CD4-positive, CD25-positive, alpha-beta regulatory T cell (primary cell): ENCODE measurements at regions not wholly inside any gene's neighbourhood (a gene's known extent, or its start where the extent isn't known, plus 50 kb on each side); places are given as distances from the start of the nearest gene placed in this dataset.
"Not testable (repeated sequence)": the region's sequence is repeated elsewhere in the genome, so short reads cannot be mapped to it uniquely, and the experiment has no call there.

Experiments used
- ATAC-seq, 2 donors: fragments of 150-1000 bp; cut with Tn5 transposase; one replicate each; pipeline ENCODE4 v1.10.0; 2021; ENCODE audit warnings: low read depth in 2 of 2, moderate number of reproducible peaks in 2 of 2, moderate library complexity in 1 of 2
- DNase-seq, 3 donors: peaks; one replicate each; pipeline versions ENCODE4 v3.0.0 to v3.0.0-alpha.2; 2012 to 2022; ENCODE audit warnings: mixed read lengths in 1 of 3
- H3K27ac ChIP-seq: one replicate; pipeline ENCODE4 v1.7.0; 2013; ENCODE audit warnings: mild to moderate bottlenecking, low read length; ENCODE audit not compliant: insufficient read depth, poor library complexity, severe bottlenecking
- H3K27me3 ChIP-seq: one replicate; pipeline ENCODE4 v1.7.0; 2013; ENCODE audit warnings: low read length; ENCODE audit not compliant: control insufficient read depth, insufficient read depth
- H3K36me3 ChIP-seq: one replicate; pipeline ENCODE4 v1.7.0; 2013; ENCODE audit warnings: mild to moderate bottlenecking, low read length, moderate library complexity; ENCODE audit not compliant: control insufficient read depth, insufficient read depth
- H3K4me1 ChIP-seq: 2 replicates; pipeline ENCODE4 v1.7.0; 2013; ENCODE audit warnings: mild to moderate bottlenecking, low read length; ENCODE audit not compliant: insufficient read depth, control insufficient read depth, poor library complexity, severe bottlenecking
- H3K4me3 ChIP-seq: one replicate; pipeline ENCODE4 v1.7.0; 2013; ENCODE audit warnings: low read depth, mild to moderate bottlenecking, low read length, moderate library complexity
- H3K9me3 ChIP-seq, 2 experiments: 1 replicate in 1 of 2; 2 replicates in 1 of 2; pipeline ENCODE4 v1.7.0; 2013; ENCODE audit warnings: low read length in 2 of 2, mild to moderate bottlenecking in 1 of 2, moderate library complexity in 1 of 2; ENCODE audit not compliant: control insufficient read depth in 2 of 2
- H3K27ac Mint-ChIP-seq, 3 donors: one replicate each; pipeline ENCODE4 v1.8.0; 2020 to 2022; ENCODE audit warnings: mild to moderate bottlenecking in 3 of 3, mixed read lengths in 3 of 3, moderate library complexity in 2 of 3
- H3K27me3 Mint-ChIP-seq: one replicate; pipeline ENCODE4 v1.8.0; 2022; ENCODE audit warnings: mild to moderate bottlenecking, mixed read lengths
- H3K36me3 Mint-ChIP-seq: one replicate; pipeline ENCODE4 v1.8.0; 2020; ENCODE audit warnings: mixed read lengths
- H3K4me1 Mint-ChIP-seq, 4 donors: one replicate each; pipeline ENCODE4 v1.8.0; 2020 to 2022; ENCODE audit warnings: mixed read lengths in 4 of 4, mild to moderate bottlenecking in 1 of 4
- H3K4me3 Mint-ChIP-seq, 4 donors: one replicate each; pipeline ENCODE4 v1.8.0; 2020 to 2022; ENCODE audit warnings: mild to moderate bottlenecking in 4 of 4, mixed read lengths in 4 of 4, moderate library complexity in 3 of 4
- H3K9me3 Mint-ChIP-seq, 7 donors: one replicate each; pipeline ENCODE4 v1.8.0; 2020 to 2022; ENCODE audit warnings: mixed read lengths in 7 of 7, mild to moderate bottlenecking in 3 of 7, moderate library complexity in 2 of 7

DNA sequence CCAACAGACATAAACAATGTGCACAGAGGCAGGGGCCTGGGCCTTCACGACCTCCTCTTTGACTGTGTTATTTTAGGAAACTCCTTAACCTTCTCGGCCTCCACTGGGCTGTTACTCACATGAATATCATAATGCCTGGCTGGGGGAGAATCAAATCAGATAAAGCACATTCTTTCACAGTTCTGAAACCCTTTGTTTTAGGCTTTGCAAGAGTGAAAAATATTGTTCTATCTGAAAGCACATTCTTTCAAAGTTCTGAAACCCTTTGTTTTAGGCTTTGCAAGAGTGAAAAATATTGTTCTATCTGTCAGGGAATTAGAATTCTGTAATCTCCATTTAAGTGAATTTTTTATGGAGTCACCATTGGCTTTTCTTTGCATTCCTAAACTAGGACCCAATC, 50.7 kb upstream of the SYNDIG1 start:
- DNase-seq, result no peak
- no peaks in the 10 kb centered on the region for H3K4me1 Mint-ChIP-seq
- no peaks in the 10 kb centered on the region for H3K27me3 Mint-ChIP-seq
- no peak for ATAC-seq
- no peak overlapping the region for H3K4me3 ChIP-seq
- H3K9me3 Mint-ChIP-seq, result peaks cover 0 to 17% (median 1%) of the 10 kb centered on the region in 7 donors
- H3K36me3 ChIP-seq, result no peaks in the 10 kb centered on the region
- no peaks in the 10 kb centered on the region for H3K36me3 Mint-ChIP-seq
- peaks cover 2 to 4% of the 10 kb centered on the region in 2 experiments for H3K9me3 ChIP-seq
- no peak overlapping the region for H3K27ac Mint-ChIP-seq
- H3K27me3 ChIP-seq, result no peaks in the 10 kb centered on the region
- no peaks in the 10 kb centered on the region for H3K4me1 ChIP-seq
- no peak overlapping the region for H3K27ac ChIP-seq
- no peak overlapping the region for H3K4me3 Mint-ChIP-seq

DNA sequence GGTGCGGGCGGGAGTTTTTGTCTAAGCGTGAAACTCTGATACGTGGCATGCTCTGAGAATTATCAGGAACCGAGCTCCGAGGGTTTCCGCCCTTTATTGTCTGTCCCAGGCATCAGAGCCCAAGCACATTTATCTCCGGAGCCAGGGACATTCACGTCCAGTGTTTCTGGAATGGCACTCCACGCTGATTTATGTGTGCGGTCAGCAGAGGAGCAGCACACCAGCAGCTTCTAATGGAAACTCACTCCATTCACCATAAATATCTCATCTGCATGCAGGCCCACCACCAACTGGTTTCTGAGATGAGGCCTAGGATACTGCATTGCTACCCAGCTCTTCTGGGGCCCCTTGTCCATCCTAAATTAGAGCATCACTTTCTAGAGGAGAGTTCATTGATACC, 51.9 kb upstream of the SYNDIG1 start:
- Mint-ChIP-seq H3K9me3 (peaks cover 0 to 17% (median under 1%) of the 10 kb centered on the region in 7 donors), H3K4me1 (no peaks in the 10 kb centered on the region), H3K27me3 (no peaks in the 10 kb centered on the region), H3K36me3 (no peaks in the 10 kb centered on the region), H3K4me3 (no peak overlapping the region), H3K27ac (no peak overlapping the region)
- no peak overlapping the region for H3K27ac ChIP-seq
- no peak overlapping the region for H3K4me3 ChIP-seq
- no peak for ATAC-seq
- H3K9me3 ChIP-seq, result peaks cover 2 to 4% of the 10 kb centered on the region in 2 experiments
- H3K36me3 ChIP-seq, result no peaks in the 10 kb centered on the region
- H3K27me3 ChIP-seq, result no peaks in the 10 kb centered on the region
- H3K4me1 ChIP-seq, result no peaks in the 10 kb centered on the region
- no peak for DNase-seq

DNA sequence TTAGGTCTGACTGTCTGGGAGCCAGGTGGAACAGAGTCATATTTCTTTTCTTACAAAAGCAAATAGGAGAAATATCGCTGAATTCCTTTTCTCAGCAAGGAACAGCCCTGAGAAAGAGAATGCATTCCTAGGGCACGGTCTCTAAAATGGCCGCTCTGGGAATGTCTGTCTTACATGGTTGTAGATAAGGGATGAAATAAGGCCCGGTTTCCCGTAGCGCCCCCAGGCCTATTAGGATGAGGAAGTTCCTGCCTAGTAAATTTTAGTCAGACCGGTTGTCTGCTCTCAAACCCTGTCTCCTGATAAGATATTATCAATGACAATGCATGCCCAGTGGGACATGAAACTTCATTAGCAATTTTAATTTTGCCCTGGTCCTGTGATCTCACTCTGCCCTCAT, 54.0 kb upstream of the SYNDIG1 start:
- ATAC-seq, H3K4me1 ChIP-seq, H3K27me3 Mint-ChIP-seq, H3K36me3 ChIP-seq, H3K27ac ChIP-seq, DNase-seq, H3K4me1 Mint-ChIP-seq, H3K4me3 ChIP-seq, H3K9me3 ChIP-seq, H3K4me3 Mint-ChIP-seq, H3K27me3 ChIP-seq, H3K36me3 Mint-ChIP-seq, H3K27ac Mint-ChIP-seq: not testable (repeated sequence)
- peaks cover 0 to 17% (median 0%) of the 10 kb centered on the region in 7 donors for H3K9me3 Mint-ChIP-seq

DNA sequence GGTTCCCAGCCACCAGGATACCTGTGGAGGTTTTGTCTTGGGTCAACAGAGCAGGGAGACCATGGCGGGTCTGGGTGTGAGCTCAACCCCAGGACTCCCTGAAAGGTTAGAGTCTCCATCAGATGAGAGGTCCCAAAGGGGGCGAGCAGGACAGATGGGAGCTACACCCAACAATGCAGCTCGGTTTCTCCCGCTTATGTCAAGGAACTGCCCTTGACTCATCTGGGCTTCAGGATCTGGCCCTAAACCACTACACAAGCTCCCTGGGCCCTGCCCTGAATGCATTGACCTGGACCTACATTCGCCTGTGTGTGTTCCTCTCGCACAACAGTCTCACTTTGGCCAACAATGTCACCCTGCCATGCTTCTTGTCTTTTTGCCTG, 57.6 kb upstream of the SYNDIG1 start:
- no peaks in the 10 kb centered on the region for H3K4me1 ChIP-seq
- no peak overlapping the region for H3K4me3 ChIP-seq
- H3K9me3 ChIP-seq, result peaks cover 2 to 4% of the 10 kb centered on the region in 2 experiments
- no peaks in the 10 kb centered on the region for H3K27me3 ChIP-seq
- H3K27ac ChIP-seq, result no peak overlapping the region
- H3K4me1 Mint-ChIP-seq, result peaks cover 0 to 10% (median 3%) of the 10 kb centered on the region in 4 donors
- H3K36me3 Mint-ChIP-seq, result no peaks in the 10 kb centered on the region
- no peak for DNase-seq
- H3K27ac Mint-ChIP-seq, result no peak overlapping the region
- H3K27me3 Mint-ChIP-seq, result no peaks in the 10 kb centered on the region
- no peaks in the 10 kb centered on the region for H3K36me3 ChIP-seq
- no peak overlapping the region for H3K4me3 Mint-ChIP-seq
- ATAC-seq, result no peak
- H3K9me3 Mint-ChIP-seq, result peaks cover 0 to 16% (median 0%) of the 10 kb centered on the region in 7 donors

DNA sequence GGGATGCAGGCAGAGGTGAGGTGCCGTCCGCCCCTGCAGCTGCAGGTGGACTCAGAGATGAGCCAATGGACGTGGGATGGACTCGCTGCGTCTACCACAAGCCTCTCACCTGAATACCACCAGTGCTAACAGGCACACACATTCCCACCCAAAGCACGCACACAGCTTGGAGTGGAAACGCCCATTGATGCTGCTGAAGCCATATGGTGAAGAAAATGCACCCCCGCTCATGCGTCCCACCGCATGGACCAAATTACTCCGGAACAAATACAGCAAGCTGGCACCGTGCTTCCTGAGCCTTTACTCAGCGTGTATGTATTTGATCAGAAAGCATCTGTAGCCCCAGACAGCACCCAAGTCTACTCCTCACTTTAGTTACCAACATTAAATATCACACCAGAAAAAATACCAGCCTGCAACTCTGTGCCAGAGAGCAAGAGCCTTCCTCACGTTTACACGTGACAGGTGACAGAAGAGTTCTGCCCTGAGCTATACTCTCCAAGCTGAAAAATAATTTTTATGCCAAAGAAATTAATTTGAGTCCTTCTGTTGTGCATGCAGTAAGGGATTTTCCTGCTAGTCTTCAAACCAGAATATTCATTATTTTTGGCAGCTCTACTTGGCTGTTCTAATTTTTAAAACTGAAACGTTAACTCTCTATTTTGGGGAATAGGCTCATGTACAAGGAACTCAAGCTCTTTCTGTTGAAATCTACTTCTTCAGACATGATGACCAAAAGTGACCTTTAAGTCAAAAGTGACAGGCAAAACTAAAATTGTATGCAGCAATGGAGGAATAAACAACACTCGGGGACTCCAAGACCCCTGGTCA, 58.2 kb upstream of the SYNDIG1 start:
- DNase-seq (no peak), ATAC-seq (no peak)
- Histone ChIP-seq H3K4me3 (no peak overlapping the region), H3K27me3 (no peaks in the 10 kb centered on the region), H3K4me1 (no peaks in the 10 kb centered on the region), H3K27ac (no peak overlapping the region), H3K36me3 (no peaks in the 10 kb centered on the region), H3K9me3 (peaks cover 2 to 4% of the 10 kb centered on the region in 2 experiments)
- H3K9me3 Mint-ChIP-seq, result peaks cover 0 to 10% (median 0%) of the 10 kb centered on the region in 7 donors
- no peak overlapping the region for H3K27ac Mint-ChIP-seq
- H3K27me3 Mint-ChIP-seq, result no peaks in the 10 kb centered on the region
- H3K4me3 Mint-ChIP-seq, result no peak overlapping the region
- no peaks in the 10 kb centered on the region for H3K36me3 Mint-ChIP-seq
- peaks cover 0 to 16% (median 4%) of the 10 kb centered on the region in 4 donors for H3K4me1 Mint-ChIP-seq

DNA sequence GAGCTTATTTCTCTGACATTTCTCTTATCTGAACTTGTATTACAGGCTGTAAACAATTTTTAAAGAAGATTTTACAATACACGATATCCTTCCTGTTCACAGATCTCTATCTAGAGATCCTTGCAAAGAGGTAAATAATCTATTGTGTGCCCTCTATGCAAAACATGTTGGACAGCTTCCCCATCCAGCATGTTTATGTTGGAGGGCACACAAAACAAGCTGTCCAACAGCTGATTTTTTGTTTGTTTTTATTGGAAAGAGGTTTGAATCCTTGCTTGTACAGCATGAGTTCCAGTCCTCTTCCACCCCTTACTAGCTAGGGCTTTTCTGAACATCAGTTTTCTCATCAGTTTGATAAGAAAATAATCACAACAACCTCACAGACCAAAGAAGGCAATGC, 62.3 kb upstream of the SYNDIG1 start:
- Histone ChIP-seq H3K4me1 (no peaks in the 10 kb centered on the region), H3K27me3 (no peaks in the 10 kb centered on the region), H3K27ac (no peak overlapping the region), H3K36me3 (no peaks in the 10 kb centered on the region), H3K4me3 (no peak overlapping the region), H3K9me3 (no peaks in the 10 kb centered on the region)
- Mint-ChIP-seq H3K4me1 (peaks cover 0 to 22% (median 4%) of the 10 kb centered on the region in 4 donors), H3K36me3 (no peaks in the 10 kb centered on the region), H3K27me3 (no peaks in the 10 kb centered on the region), H3K27ac (peak overlapping the region in 2 of 3 donors; percentile 28 to 90), H3K4me3 (peak overlapping the region in 2 of 4 donors; percentile 33 to 47), H3K9me3 (no peaks in the 10 kb centered on the region)
- no peak for DNase-seq
- ATAC-seq, result no peak

DNA sequence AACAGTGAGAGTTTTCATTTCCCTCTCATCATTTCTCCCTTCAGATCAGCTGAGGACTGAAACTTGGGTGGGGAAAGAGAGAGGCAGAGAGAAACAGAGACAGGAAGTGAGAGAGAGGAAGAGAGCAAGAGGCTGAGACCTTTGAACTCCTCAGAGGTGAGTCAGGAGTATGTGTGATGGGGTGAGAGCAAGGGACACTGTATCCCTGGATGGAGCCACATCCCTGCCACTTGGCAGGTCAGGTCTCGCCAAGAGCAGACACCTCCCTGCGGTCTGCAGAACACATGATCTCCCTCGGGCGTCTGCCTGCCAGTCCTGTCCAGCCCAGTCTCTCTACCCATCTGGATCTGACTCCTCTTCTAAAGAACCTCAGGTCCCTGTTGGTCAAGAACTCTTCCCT, 62.7 kb upstream of the SYNDIG1 start:
- H3K4me1 ChIP-seq, result no peaks in the 10 kb centered on the region
- Mint-ChIP-seq H3K27ac (peak overlapping the region; percentile 28 to 90 (median 32)), H3K4me1 (peaks cover 0 to 22% (median 4%) of the 10 kb centered on the region in 4 donors), H3K9me3 (no peaks in the 10 kb centered on the region), H3K36me3 (no peaks in the 10 kb centered on the region), H3K27me3 (no peaks in the 10 kb centered on the region), H3K4me3 (peak overlapping the region in 2 of 4 donors; percentile 33 to 47)
- H3K27ac ChIP-seq, result no peak overlapping the region
- no peaks in the 10 kb centered on the region for H3K9me3 ChIP-seq
- ATAC-seq, result peak in 1 of 2 donors; percentile 46
- peak in 1 of 3 donors; percentile 52 for DNase-seq
- H3K4me3 ChIP-seq, result no peak overlapping the region
- no peaks in the 10 kb centered on the region for H3K27me3 ChIP-seq
- H3K36me3 ChIP-seq, result no peaks in the 10 kb centered on the region

DNA sequence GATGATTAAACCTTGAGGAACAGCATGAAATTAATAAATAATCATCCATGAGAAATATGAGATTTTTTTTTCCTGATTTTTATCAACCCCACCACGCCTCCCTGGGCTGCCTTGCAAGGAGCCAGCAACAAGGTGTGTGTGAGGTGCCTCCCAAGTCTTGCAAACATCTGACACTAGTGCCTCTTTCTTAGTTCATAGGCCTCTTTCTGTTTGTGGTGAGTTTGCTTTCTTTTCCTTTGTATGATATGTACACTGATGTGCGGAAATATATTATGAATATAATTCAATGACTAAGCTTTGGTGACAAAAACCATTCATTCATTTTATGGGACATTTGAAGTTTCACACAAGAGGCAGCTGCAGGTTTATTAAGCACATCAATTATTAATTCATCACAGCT, 63.2 kb upstream of the SYNDIG1 start:
- Mint-ChIP-seq H3K4me3 (peak overlapping the region in 1 of 4 donors; percentile 33), H3K36me3 (no peaks in the 10 kb centered on the region), H3K27ac (peak overlapping the region; percentile 28 to 90 (median 32)), H3K9me3 (no peaks in the 10 kb centered on the region), H3K27me3 (no peaks in the 10 kb centered on the region), H3K4me1 (peaks cover 0 to 22% (median 4%) of the 10 kb centered on the region in 4 donors)
- no peaks in the 10 kb centered on the region for H3K27me3 ChIP-seq
- H3K36me3 ChIP-seq, result no peaks in the 10 kb centered on the region
- H3K4me1 ChIP-seq, result no peaks in the 10 kb centered on the region
- DNase-seq, result peak in 1 of 3 donors; percentile 13
- no peaks in the 10 kb centered on the region for H3K9me3 ChIP-seq
- no peak overlapping the region for H3K4me3 ChIP-seq
- ATAC-seq, result no peak
- H3K27ac ChIP-seq, result no peak overlapping the region
